Heart left ventricle (tissue), 16 donors: ENCODE measurements at regions not wholly inside any gene's neighbourhood (a gene's known extent, or its start where the extent isn't known, plus 50 kb on each side); places are given as distances from the start of the nearest gene placed in this dataset.
"Not testable (repeated sequence)": the region's sequence is repeated elsewhere in the genome, so short reads cannot be mapped to it uniquely, and the experiment has no call there.

ENCODE experiments used
- ATAC-seq, 4 donors: fragments of 200-7000 bp; cut with Tn5 transposase; one replicate each; pipeline ENCODE4 v1.9.1; 2020 to 2022; ENCODE audit warnings: moderate library complexity in 4 of 4, mild to moderate bottlenecking in 3 of 4, moderate number of reproducible peaks in 1 of 4
- DNase-seq, 5 donors: peaks; one replicate each; pipeline ENCODE4 v3.0.0-alpha.2; 2020
- H3K27ac ChIP-seq, 12 donors: fragments of 200-600 bp; sonication (generic) in 4 of 12; one replicate each; pipeline versions ENCODE4 v1.5.0 to v1.8.0; 2016 to 2022; ENCODE audit warnings: mild to moderate bottlenecking in 2 of 12
- H3K27me3 ChIP-seq, 9 donors: fragments of 200-600 bp; sonication (generic) in 2 of 9; one replicate each; pipeline versions ENCODE4 v1.5.1 to v1.8.0; 2016 to 2022; ENCODE audit warnings: mild to moderate bottlenecking in 3 of 9
- H3K36me3 ChIP-seq, 9 donors: fragments of 200-600 bp; sonication (generic) in 2 of 9; one replicate each; pipeline versions ENCODE4 v1.5.0 to v1.8.0; 2018 to 2022; ENCODE audit warnings: mild to moderate bottlenecking in 2 of 9
- H3K4me1 ChIP-seq, 12 donors: fragments of 200-600 bp; sonication (generic) in 4 of 12; one replicate each; pipeline versions ENCODE4 v1.5.0 to v1.8.0; 2016 to 2022; ENCODE audit warnings: mild to moderate bottlenecking in 3 of 12
- H3K4me3 ChIP-seq, 12 donors: fragments of 200-600 bp; sonication (generic) in 4 of 12; one replicate each; pipeline versions ENCODE4 v1.5.0 to v1.8.0; 2017 to 2022; ENCODE audit warnings: mild to moderate bottlenecking in 9 of 12, moderate library complexity in 4 of 12
- H3K9me3 ChIP-seq, 12 donors: fragments of 200-600 bp; sonication (generic) in 4 of 12; one replicate each; pipeline versions ENCODE4 v1.5.0 to v1.8.0; 2016 to 2022; ENCODE audit warnings: mild to moderate bottlenecking in 1 of 12
- POLR2A ChIP-seq, 2 donors: fragments of 450-650 bp; IDR thresholded peaks; one replicate each; pipeline ENCODE4 v1.6.1; 2017; ENCODE audit warnings: antibody characterized with exemption in 2 of 2, mild to moderate bottlenecking in 2 of 2, moderate library complexity in 2 of 2
- WGBS, 4 donors: extraction: QIAGEN DNeasy Blood & Tissue Kit in 2 of 4; methylation state at CpG; one replicate each; pipeline versions ENCODE4 v1.1.5 to v1.1.7; 2013 to 2018; 5-methylcytosine and 5-hydroxymethylcytosine counted together
- intact Hi-C, 10 donors: fragments of 100-400 bp; cut with DNase I; formaldehyde crosslinking; loops; one replicate each; pipeline versions ENCODE4 v1.11.1 to v1.14.2; 2022
- TF ChIP-seq, protein P1 (sequence below), 12 donors: fragments of 200-600 bp; sonication (generic) in 4 of 12; IDR thresholded peaks; one replicate each; pipeline versions ENCODE4 v1.5.0 to v1.8.0; 2018 to 2022; ENCODE audit warnings: antibody characterized with exemption in 12 of 12, mild to moderate bottlenecking in 5 of 12
- donor health status: ischemic (EF 13 %, LVEDD 7.1; RV severe dilation, severe dysfunction).
- donor health status: healthy with polysubstance abuse.
- donor health status: DM: no; HTN: yes; CAD: no.
- donor health status: DM: no; HTN: no; CAD: no.
- donor health status: ischemic (EF 25% LVEDD 6.9; RV normal size, moderate dysfunction).
- donor health status: ischemic (EF 25% LVEDD 5.7; RV mildly dilated, moderate dysfunction).
- donor health status: healthy.
- donor health status: DM: yes; HTN: yes; CAD: no.
- donor health status: ischemic (EF 35%, LVEDD 5.7; RV mildly dilated, moderate dysfunction).
- donor health status: nonischemic (EF 11% LVEDD 7.7; RV severe dilation, severe dysfunction).
- donor health status: DM: yes; HTN: yes; CAD: no.
- donor health status: PGD.
- donor health status: ischemic (EF 29% LVEDD 5.4; RV normal size, mild dysfunction).
- donor health status: nonischemic (EF 23%, LVEDD 6.1; RV moderate dilation, normal function).

DNA sequence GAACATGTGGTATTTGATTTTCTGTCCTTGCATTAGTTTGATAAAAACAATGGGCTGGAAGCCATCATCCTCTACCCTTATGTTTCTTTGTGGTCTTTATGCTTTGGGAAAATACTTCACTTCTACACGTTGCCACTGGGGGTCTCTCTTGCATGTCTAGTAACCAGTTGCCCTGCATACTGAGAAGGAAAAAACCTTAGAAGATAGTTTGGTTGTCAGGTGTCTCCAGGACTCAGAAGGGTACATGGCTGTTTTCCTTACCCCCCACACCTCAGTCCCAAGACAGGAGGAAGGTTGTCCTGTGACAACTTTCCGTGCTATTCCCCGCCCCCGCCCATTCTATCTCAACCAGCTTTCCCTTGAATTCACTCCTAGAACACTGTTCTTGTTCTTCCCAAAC is 62.1 kb upstream of the LANCL3 start:
- 31 to 56% (median 45%) methylated on average over 4 of the region's 4 CpGs for WGBS, 4 donors
- intact Hi-C loops = loop anchor here in 6 of 10 donors (1.0 to 10.0 kb wide), 3 partner anchors 315 to 318 kb away; no protein-coding TSS in a partner anchor
- H3K27me3 ChIP-seq = peaks cover 0 to 5% (median 0%) of the 10 kb centered on the region in 9 donors

DNA sequence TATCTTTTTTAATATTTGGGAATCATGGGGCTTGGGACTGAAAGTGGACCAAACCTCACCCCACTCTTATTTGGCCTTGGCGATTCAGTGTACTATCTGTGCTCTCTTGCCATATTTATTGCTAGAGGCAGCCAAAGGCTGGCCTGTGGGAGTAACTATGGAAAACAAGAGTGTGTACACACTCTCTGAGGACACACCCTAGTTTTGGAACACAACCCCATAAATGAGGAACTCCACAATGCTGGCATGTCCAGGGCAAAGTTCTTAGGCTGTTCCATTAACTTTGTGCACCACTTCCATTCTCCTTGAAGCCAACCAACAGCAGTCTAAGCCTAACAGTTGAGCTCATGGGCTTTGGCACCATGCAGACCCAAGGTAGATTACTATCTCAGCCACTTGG is 54.9 kb upstream of the LANCL3 start:
- H3K4me1 ChIP-seq, H3K27ac ChIP-seq, H3K27me3 ChIP-seq, H3K9me3 ChIP-seq, intact Hi-C loops, DNase-seq, H3K36me3 ChIP-seq, H3K4me3 ChIP-seq, ATAC-seq: not testable (repeated sequence)
- no CpG with 5 or more reads among the region's 1 CpG for WGBS, 4 donors

More for the DNA sequence above, 62.1 kb upstream of the LANCL3 start:
- TF ChIP-seq POLR2A (IDR thresholded peaks at IDR 0.05) = no peak
- TF ChIP-seq, protein P1, sequence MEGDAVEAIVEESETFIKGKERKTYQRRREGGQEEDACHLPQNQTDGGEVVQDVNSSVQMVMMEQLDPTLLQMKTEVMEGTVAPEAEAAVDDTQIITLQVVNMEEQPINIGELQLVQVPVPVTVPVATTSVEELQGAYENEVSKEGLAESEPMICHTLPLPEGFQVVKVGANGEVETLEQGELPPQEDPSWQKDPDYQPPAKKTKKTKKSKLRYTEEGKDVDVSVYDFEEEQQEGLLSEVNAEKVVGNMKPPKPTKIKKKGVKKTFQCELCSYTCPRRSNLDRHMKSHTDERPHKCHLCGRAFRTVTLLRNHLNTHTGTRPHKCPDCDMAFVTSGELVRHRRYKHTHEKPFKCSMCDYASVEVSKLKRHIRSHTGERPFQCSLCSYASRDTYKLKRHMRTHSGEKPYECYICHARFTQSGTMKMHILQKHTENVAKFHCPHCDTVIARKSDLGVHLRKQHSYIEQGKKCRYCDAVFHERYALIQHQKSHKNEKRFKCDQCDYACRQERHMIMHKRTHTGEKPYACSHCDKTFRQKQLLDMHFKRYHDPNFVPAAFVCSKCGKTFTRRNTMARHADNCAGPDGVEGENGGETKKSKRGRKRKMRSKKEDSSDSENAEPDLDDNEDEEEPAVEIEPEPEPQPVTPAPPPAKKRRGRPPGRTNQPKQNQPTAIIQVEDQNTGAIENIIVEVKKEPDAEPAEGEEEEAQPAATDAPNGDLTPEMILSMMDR (IDR thresholded peaks at IDR 0.05) = peak in 10 of 12 donors; percentile 10 to 44 (median 26)
- Histone ChIP-seq H3K9me3 (no peaks in the 10 kb centered on the region), H3K27ac (no peak overlapping the region), H3K4me1 (no peaks in the 10 kb centered on the region), H3K36me3 (no peaks in the 10 kb centered on the region), H3K4me3 (no peak overlapping the region)
- ATAC-seq = peak in 1 of 4 donors; percentile 36
- no peak for DNase-seq

- H3K27me3 ChIP-seq, ATAC-seq, H3K36me3 ChIP-seq, H3K27ac ChIP-seq, H3K9me3 ChIP-seq, DNase-seq, H3K4me1 ChIP-seq, intact Hi-C loops, H3K4me3 ChIP-seq: not testable (repeated sequence)
- WGBS, 4 donors = 47 to 90% (median 70%) methylated on average over 4 of the region's 4 CpGs
Measured at GRCh38 chrX:37519261-37519660, 52.2 kb upstream of the LANCL3 start.

DNA sequence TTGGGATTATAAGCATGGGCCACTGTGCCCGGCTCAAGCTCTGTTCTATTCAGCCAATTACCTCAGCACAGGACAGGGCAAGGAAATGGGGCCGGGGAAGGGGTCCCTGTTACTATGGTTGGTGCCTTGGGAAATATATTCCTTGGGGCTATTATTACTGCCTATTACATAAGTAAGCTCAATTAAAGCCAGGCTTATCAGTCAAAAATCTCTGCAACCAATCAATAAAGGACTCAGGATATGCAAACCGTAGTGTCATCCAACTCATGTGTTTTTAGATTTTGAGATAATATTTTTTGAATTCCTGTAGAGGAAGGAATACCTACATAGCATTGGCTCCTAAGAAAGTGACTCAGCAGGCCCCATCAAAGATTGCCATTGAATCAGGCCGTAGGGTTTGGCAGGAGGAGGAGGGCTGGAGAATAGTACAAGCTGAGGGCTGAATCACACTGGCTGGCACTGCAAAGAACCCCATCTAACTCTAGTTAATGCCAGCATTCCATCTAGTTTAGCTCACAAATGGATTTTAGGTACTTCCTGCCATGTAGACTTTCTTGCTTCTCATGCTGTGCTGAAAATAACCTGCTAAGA is 50.5 kb upstream of the LANCL3 start:
- H3K27me3 ChIP-seq, H3K36me3 ChIP-seq, H3K4me3 ChIP-seq, H3K9me3 ChIP-seq, DNase-seq, intact Hi-C loops, H3K4me1 ChIP-seq, H3K27ac ChIP-seq: not testable (repeated sequence)
- ATAC-seq = peak in 2 of 4 donors; percentile 47 to 68
- WGBS, 4 donors = 54 to 73% (median 60%) methylated on average over 4 of the region's 4 CpGs
